ENCODE measurements at regions not wholly inside any gene's neighbourhood (a gene's known extent, or its start where the extent isn't known, plus 50 kb on each side); places are given as distances from the start of the nearest gene placed in this dataset.

DNA sequence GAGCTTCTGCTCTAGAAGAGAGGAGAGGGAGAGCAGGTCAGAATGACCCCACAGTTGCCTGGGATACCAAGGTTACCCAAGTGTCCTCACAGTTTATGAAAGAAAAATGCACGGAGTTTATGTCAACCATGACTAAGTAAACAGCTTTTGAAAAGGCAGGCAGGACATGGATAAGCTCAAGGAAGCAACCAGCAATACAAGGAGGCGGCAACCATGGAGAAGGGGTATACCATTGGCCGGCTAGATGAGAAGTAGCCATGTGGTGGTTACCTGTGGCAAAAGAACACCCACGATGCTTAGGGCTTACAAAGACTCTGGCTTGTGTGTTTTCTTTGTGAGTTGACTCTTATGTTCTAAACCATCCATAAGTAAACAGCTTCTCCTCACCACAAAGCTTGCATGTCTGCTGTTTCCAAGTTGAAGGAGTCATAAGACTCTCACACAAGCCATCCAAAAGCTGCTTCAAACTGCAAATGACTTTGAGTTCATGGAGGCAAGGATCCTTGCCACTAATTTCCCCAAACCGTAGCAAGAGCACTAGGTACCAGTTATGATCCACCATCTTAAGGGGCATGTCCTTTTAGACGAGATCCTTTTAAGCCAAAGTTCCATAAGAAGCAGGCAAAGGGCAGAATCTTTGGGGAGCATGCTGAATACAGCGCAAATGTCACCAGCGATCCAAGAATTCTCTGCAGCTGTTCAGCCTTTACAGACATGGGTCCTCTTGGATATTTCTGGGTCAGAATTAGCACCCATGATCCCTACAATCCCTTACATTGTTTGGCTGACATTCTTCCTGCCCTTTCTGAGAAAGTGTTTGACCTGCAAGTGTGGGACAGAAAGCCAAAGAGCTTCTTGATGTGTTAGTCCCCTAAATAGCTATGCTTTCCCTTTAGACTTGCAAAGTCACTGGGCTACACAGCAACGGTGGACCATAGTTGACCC is 74.8 kb upstream of the IPO5 start:
- TF ChIP-seq, protein P1, sequence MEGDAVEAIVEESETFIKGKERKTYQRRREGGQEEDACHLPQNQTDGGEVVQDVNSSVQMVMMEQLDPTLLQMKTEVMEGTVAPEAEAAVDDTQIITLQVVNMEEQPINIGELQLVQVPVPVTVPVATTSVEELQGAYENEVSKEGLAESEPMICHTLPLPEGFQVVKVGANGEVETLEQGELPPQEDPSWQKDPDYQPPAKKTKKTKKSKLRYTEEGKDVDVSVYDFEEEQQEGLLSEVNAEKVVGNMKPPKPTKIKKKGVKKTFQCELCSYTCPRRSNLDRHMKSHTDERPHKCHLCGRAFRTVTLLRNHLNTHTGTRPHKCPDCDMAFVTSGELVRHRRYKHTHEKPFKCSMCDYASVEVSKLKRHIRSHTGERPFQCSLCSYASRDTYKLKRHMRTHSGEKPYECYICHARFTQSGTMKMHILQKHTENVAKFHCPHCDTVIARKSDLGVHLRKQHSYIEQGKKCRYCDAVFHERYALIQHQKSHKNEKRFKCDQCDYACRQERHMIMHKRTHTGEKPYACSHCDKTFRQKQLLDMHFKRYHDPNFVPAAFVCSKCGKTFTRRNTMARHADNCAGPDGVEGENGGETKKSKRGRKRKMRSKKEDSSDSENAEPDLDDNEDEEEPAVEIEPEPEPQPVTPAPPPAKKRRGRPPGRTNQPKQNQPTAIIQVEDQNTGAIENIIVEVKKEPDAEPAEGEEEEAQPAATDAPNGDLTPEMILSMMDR (IDR thresholded peaks at IDR 0.05) = no peak
- Histone ChIP-seq H3K27me3 (peaks cover 0 to 2% of the 10 kb centered on the region in 2 donors), H3K4me1 (no peaks in the 10 kb centered on the region), H3K36me3 (no peaks in the 10 kb centered on the region), H3K27ac (no peak overlapping the region), H3K4me3 (no peak overlapping the region), H3K9me3 (no peaks in the 10 kb centered on the region)
- intact Hi-C loops (cut with DNase I; ENCODE audit: low total_unique reads) = no loop called here
- no peak for DNase-seq

DNA sequence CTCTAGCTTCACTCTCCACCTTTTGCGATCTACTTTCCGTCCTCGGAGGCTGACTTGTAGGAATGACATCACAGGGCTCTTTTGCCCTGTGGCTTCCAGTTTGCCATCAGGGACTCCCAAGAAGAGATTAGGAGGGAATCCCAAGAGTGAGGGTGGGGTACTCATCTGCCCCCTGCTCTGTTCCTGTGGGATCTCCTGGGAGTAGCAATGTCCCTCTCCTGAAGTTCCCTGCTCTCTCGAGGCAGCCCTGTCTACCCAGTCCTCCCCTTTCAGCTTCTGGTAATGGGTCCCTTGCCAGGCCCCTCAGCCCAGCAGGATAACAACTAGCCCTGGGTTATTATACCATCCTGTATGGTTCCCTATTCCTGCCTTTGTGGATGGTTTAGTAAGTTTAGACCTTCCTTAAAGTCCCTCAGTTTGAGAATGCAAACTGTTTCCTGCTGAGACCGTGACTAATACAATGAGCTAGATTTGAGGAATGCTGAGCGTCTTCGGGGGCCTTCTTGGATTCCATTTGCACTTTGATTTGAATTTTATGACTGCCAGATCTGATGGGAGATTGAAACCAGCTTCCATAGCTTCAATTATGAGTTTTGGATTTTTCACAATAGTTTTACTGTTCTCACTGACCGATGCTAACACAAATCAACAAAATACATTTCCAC is 73.7 kb upstream of the IPO5 start:
- peaks cover 0 to 2% of the 10 kb centered on the region in 2 donors for H3K27me3 ChIP-seq
- H3K4me3 ChIP-seq = no peak overlapping the region
- H3K9me3 ChIP-seq = no peaks in the 10 kb centered on the region
- intact Hi-C loops (cut with DNase I; ENCODE audit: low total_unique reads) = no loop called here
- H3K4me1 ChIP-seq = no peaks in the 10 kb centered on the region
- H3K27ac ChIP-seq = no peak overlapping the region
- H3K36me3 ChIP-seq = no peaks in the 10 kb centered on the region
- TF ChIP-seq, protein P1 (IDR thresholded peaks at IDR 0.05) = no peak
- no peak for DNase-seq

DNA sequence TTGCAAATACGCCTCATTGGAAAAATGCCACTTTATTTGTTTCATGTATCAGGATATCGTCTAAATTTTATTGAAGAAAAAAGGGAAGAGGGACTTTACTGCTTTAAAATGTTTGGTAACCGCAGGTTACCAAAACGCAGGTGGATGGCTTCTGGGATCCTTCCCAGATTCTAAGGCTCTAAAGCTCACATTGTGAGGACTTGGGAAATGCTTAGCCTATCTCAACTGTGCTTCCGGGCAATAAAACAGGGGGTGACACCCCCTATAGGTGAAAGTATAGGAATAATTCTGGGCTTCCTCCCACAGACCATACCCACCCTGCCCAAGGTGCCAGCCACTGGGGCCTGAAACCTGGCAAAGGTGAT is 73.2 kb upstream of the IPO5 start:
- DNase-seq = no peak
- Histone ChIP-seq H3K36me3 (no peaks in the 10 kb centered on the region), H3K4me3 (no peak overlapping the region), H3K27me3 (peaks cover 0 to 2% of the 10 kb centered on the region in 2 donors), H3K4me1 (no peaks in the 10 kb centered on the region), H3K27ac (no peak overlapping the region), H3K9me3 (no peaks in the 10 kb centered on the region)
- intact Hi-C loops (cut with DNase I; ENCODE audit: low total_unique reads) = no loop called here
- TF ChIP-seq, protein P1 (IDR thresholded peaks at IDR 0.05) = no peak

DNA sequence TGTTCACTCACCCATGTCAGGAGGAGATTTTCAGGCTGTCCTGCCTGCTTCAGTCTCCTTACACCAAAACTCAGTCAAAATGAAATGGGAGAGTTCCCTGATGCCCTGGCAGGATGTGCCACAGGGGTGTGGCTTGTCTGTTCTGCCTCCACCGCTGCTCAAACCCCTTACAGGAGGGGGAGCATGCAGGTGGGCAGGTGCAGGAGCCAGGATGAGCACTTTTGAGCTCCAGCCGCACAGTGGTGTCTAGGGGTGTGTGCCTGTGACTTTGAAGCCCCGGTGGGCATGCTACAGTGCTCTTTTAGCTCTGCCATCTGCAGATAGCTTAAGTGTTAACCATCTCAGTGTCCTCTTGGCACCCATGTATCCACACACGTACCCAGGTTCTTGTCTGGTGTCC is 71.9 kb upstream of the IPO5 start:
- TF ChIP-seq, protein P1 (IDR thresholded peaks at IDR 0.05) = no peak
- H3K4me3 ChIP-seq = no peak overlapping the region

DNA sequence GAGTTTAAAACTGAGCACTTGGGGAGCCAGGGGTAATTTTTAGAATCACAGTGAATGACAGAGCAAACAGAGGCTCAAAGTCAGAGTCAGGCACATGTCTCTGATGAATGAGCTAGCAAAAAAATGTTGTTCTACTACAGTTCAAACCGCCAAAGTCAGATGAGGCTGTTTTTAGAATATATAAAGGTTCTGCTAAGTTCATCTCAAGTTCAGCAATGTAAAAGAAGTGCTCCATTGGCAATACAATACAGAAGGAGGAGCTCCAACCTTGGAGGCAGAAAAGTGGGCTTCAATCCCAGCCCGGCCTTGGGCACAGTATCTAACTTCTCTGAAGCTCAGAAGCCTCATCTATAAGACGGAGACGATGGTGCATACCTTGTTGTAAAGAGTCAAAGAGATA is 70.1 kb upstream of the IPO5 start:
- DNase-seq = no peak

More for the DNA sequence above, 71.9 kb upstream of the IPO5 start:
- intact Hi-C loops (cut with DNase I; ENCODE audit: low total_unique reads) = no loop called here
- no peak for DNase-seq
- no peaks in the 10 kb centered on the region for H3K4me1 ChIP-seq
- no peaks in the 10 kb centered on the region for H3K27me3 ChIP-seq
- no peak overlapping the region for H3K27ac ChIP-seq
- H3K36me3 ChIP-seq = no peaks in the 10 kb centered on the region
- H3K9me3 ChIP-seq = no peaks in the 10 kb centered on the region

More for the DNA sequence above, 70.1 kb upstream of the IPO5 start:
- TF ChIP-seq, protein P1 (IDR thresholded peaks at IDR 0.05) = no peak
- Histone ChIP-seq H3K4me1 (no peaks in the 10 kb centered on the region), H3K4me3 (no peak overlapping the region), H3K27ac (no peak overlapping the region), H3K9me3 (no peaks in the 10 kb centered on the region), H3K36me3 (no peaks in the 10 kb centered on the region), H3K27me3 (no peaks in the 10 kb centered on the region)
- intact Hi-C loops (cut with DNase I; ENCODE audit: low total_unique reads) = no loop called here
